GM12892 (cell line): ENCODE measurements at regions not wholly inside any gene's neighbourhood (a gene's known extent, or its start where the extent isn't known, plus 50 kb on each side); places are given as distances from the start of the nearest gene placed in this dataset.

Source experiments
- POLR2A ChIP-seq: IDR thresholded peaks from 2 replicates; pipeline ENCODE4 v1.6.1; 2011; ENCODE audit warnings: low read depth, low read length, control low read depth
- POLR2AphosphoS5 ChIP-seq: IDR thresholded peaks from 2 replicates; pipeline ENCODE4 v1.6.1; 2011; ENCODE audit warnings: low read depth, low read length, control low read depth
- TAF1 ChIP-seq: IDR thresholded peaks from 2 replicates; pipeline ENCODE4 v1.6.1; 2011; ENCODE audit warnings: low read depth, mild to moderate bottlenecking, control low read depth, low read length, borderline replicate concordance

- no peak for TF ChIP-seq POLR2A
- no peak for TF ChIP-seq TAF1
- TF ChIP-seq POLR2AphosphoS5, result no peak
Measured at GRCh38 chr21:38881131-38881530, 75.4 kb downstream of the ETS2 start.
